ENCODE measurements at regions not wholly inside any gene's neighbourhood (a gene's known extent, or its start where the extent isn't known, plus 50 kb on each side); places are given as distances from the start of the nearest gene placed in this dataset.

GRCh38 chr19:31960474-31960873, 384.9 kb upstream of the ZNF507 start:
- no peak for DNase-seq

GRCh38 chr19:31961191-31961590, 384.2 kb upstream of the ZNF507 start:
- no peak for DNase-seq

GRCh38 chr19:31961667-31962066, 383.7 kb upstream of the ZNF507 start:
- no peak for DNase-seq

GRCh38 chr19:31962561-31962996, 382.8 kb upstream of the ZNF507 start:
- peak; percentile 23 for DNase-seq

- DNase-seq = no peak
Measured at GRCh38 chr19:31963746-31964145, 381.7 kb upstream of the ZNF507 start.

GRCh38 chr19:31969016-31969415, 376.4 kb upstream of the ZNF507 start:
- DNase-seq = no peak

GRCh38 chr19:31970027-31970461, 375.4 kb upstream of the ZNF507 start:
- DNase-seq = no peak

GRCh38 chr19:31974290-31974689, 371.1 kb upstream of the ZNF507 start:
- no peak for DNase-seq

- no peak for DNase-seq
Measured at GRCh38 chr19:31974941-31975340, 370.5 kb upstream of the ZNF507 start.

- no peak for DNase-seq
Measured at GRCh38 chr19:31975461-31975860, 369.9 kb upstream of the ZNF507 start.

GRCh38 chr19:31976775-31977536, 368.5 kb upstream of the ZNF507 start:
- DNase-seq = no peak

- no peak for DNase-seq
Measured at GRCh38 chr19:31979362-31979761, 366.0 kb upstream of the ZNF507 start.

- no peak for DNase-seq
Measured at GRCh38 chr19:31979949-31980670, 365.3 kb upstream of the ZNF507 start.

GRCh38 chr19:31980796-31981195, 364.6 kb upstream of the ZNF507 start:
- DNase-seq = no peak

- DNase-seq = no peak
Measured at GRCh38 chr19:31981545-31981944, 363.9 kb upstream of the ZNF507 start.

GRCh38 chr19:31983647-31984046, 361.8 kb upstream of the ZNF507 start:
- no peak for DNase-seq

- no peak for DNase-seq
Measured at GRCh38 chr19:31985001-31985605, 360.3 kb upstream of the ZNF507 start.

- no peak for DNase-seq
Measured at GRCh38 chr19:31986951-31987350, 358.5 kb upstream of the ZNF507 start.

- no peak for DNase-seq
Measured at GRCh38 chr19:31988256-31988655, 357.2 kb upstream of the ZNF507 start.

GRCh38 chr19:31991984-31992655, 353.3 kb upstream of the ZNF507 start:
- DNase-seq = no peak

- DNase-seq = no peak
Measured at GRCh38 chr19:31992750-31993149, 352.7 kb upstream of the ZNF507 start.

- no peak for DNase-seq
Measured at GRCh38 chr19:31995546-31995945, 349.9 kb upstream of the ZNF507 start.

GRCh38 chr19:32010071-32010470, 335.3 kb upstream of the ZNF507 start:
- no peak for DNase-seq
